Left ventricle myocardium inferior (tissue), 1 donor: ENCODE measurements at regions not wholly inside any gene's neighbourhood (a gene's known extent, or its start where the extent isn't known, plus 50 kb on each side); places are given as distances from the start of the nearest gene placed in this dataset.
"Not testable (repeated sequence)": the region's sequence is repeated elsewhere in the genome, so short reads cannot be mapped to it uniquely, and the experiment has no call there.

Source experiments
- DNase-seq: peaks from one replicate; pipeline ENCODE4 v3.0.0-alpha.2; 2020
- H3K27ac ChIP-seq: fragments of 200-600 bp; replicated peaks from 2 replicates; pipeline ENCODE4 v1.8.0; 2021
- H3K27me3 ChIP-seq: fragments of 200-600 bp; 2 replicates; pipeline ENCODE4 v1.8.0; 2021; ENCODE audit warnings: low read depth
- H3K36me3 ChIP-seq: fragments of 200-600 bp; 2 replicates; pipeline ENCODE4 v1.8.0; 2021
- H3K4me1 ChIP-seq: fragments of 200-600 bp; 2 replicates; pipeline ENCODE4 v1.8.0; 2021
- H3K4me3 ChIP-seq: fragments of 200-600 bp; 2 replicates; pipeline ENCODE4 v1.8.0; 2021; ENCODE audit warnings: mild to moderate bottlenecking, moderate library complexity
- H3K9me3 ChIP-seq: fragments of 200-600 bp; replicated peaks from 2 replicates; pipeline ENCODE4 v1.8.0; 2021
- CTCF ChIP-seq: fragments of 200-600 bp; IDR thresholded peaks from 2 replicates; pipeline ENCODE4 v1.8.0; 2021; ENCODE audit warnings: antibody characterized with exemption, mild to moderate bottlenecking, borderline replicate concordance
- intact Hi-C: fragments of 100-400 bp; cut with micrococcal nuclease; formaldehyde crosslinking; loops from one replicate; pipeline ENCODE4 v1.11.0; 2022
- donor health status: DM: no; HTN: yes; CAD: no; lungs with severe emphysema.

GRCh38 chr1:30551603-30552002, 171.8 kb downstream of the MATN1 start:
- no peak for TF ChIP-seq CTCF
- H3K27me3 ChIP-seq = peaks cover 24% of the 10 kb centered on the region
- intact Hi-C loops = no loop called here

GRCh38 chr1:30550365-30551220, 172.8 kb downstream of the MATN1 start:
- TF ChIP-seq CTCF = no peak
- no peak overlapping the region for H3K27ac ChIP-seq
- H3K36me3 ChIP-seq = no peaks in the 10 kb centered on the region
- no peak for DNase-seq
- intact Hi-C loops = no loop called here
- no peaks in the 10 kb centered on the region for H3K4me1 ChIP-seq
- H3K9me3 ChIP-seq = no peaks in the 10 kb centered on the region
- H3K27me3 ChIP-seq = peaks cover 20% of the 10 kb centered on the region
- no peak overlapping the region for H3K4me3 ChIP-seq

More at GRCh38 chr1:30551603-30552002, 171.8 kb downstream of the MATN1 start:
- Histone ChIP-seq H3K4me1 (no peaks in the 10 kb centered on the region), H3K27ac (no peak overlapping the region), H3K4me3 (no peak overlapping the region), H3K9me3 (no peaks in the 10 kb centered on the region), H3K36me3 (no peaks in the 10 kb centered on the region)
- no peak for DNase-seq

- DNase-seq, intact Hi-C loops, H3K4me3 ChIP-seq, H3K9me3 ChIP-seq, H3K4me1 ChIP-seq, H3K36me3 ChIP-seq, H3K27ac ChIP-seq: not testable (repeated sequence)
- H3K27me3 ChIP-seq = peaks cover 18% of the 10 kb centered on the region
Measured at GRCh38 chr1:30549872-30550271, 173.5 kb downstream of the MATN1 start.

- H3K9me3 ChIP-seq = no peaks in the 10 kb centered on the region
- no peak overlapping the region for H3K27ac ChIP-seq
- peaks cover 25% of the 10 kb centered on the region for H3K27me3 ChIP-seq
- H3K4me1 ChIP-seq = no peaks in the 10 kb centered on the region
- no peak for DNase-seq
- no peak overlapping the region for H3K4me3 ChIP-seq
- intact Hi-C loops = no loop called here
- TF ChIP-seq CTCF = no peak
- H3K36me3 ChIP-seq = no peaks in the 10 kb centered on the region
Measured at GRCh38 chr1:30548294-30548693, 175.1 kb downstream of the MATN1 start.

- H3K36me3 ChIP-seq, DNase-seq, H3K4me1 ChIP-seq, H3K4me3 ChIP-seq, H3K27ac ChIP-seq, intact Hi-C loops, H3K9me3 ChIP-seq: not testable (repeated sequence)
- peaks cover 25% of the 10 kb centered on the region for H3K27me3 ChIP-seq
Measured at GRCh38 chr1:30547326-30547725, 176.1 kb downstream of the MATN1 start.

GRCh38 chr1:30545365-30545764, 178.0 kb downstream of the MATN1 start:
- Histone ChIP-seq H3K4me1 (no peaks in the 10 kb centered on the region), H3K27me3 (peaks cover 17% of the 10 kb centered on the region), H3K9me3 (no peaks in the 10 kb centered on the region), H3K4me3 (no peak overlapping the region), H3K27ac (no peak overlapping the region), H3K36me3 (no peaks in the 10 kb centered on the region)
- TF ChIP-seq CTCF = no peak
- intact Hi-C loops = no loop called here
- DNase-seq = no peak
